Mesodermal cell (in vitro differentiated cells): ENCODE measurements at regions not wholly inside any gene's neighbourhood (a gene's known extent, or its start where the extent isn't known, plus 50 kb on each side); places are given as distances from the start of the nearest gene placed in this dataset.
"Not testable (repeated sequence)": the region's sequence is repeated elsewhere in the genome, so short reads cannot be mapped to it uniquely, and the experiment has no call there.

Experiments used
- H3K27ac ChIP-seq: 2 replicates; pipeline ENCODE4 v1.7.0; 2013; ENCODE audit warnings: mild to moderate bottlenecking, low read depth, low read length, moderate library complexity; ENCODE audit not compliant: severe bottlenecking
- H3K36me3 ChIP-seq: 2 replicates; pipeline ENCODE4 v1.7.1; 2013; ENCODE audit warnings: mild to moderate bottlenecking, low read length, moderate library complexity; ENCODE audit not compliant: control insufficient read depth, insufficient read depth
- H3K4me1 ChIP-seq: one replicate; pipeline ENCODE4 v1.7.1; 2013; ENCODE audit warnings: mild to moderate bottlenecking, low read length; ENCODE audit not compliant: insufficient read depth, control insufficient read depth, poor library complexity, severe bottlenecking
- H3K4me3 ChIP-seq: 2 replicates; pipeline ENCODE4 v1.7.0; 2013; ENCODE audit warnings: low read length, control low read depth, mild to moderate bottlenecking; ENCODE audit not compliant: insufficient read depth, poor library complexity, severe bottlenecking; ENCODE audit errors: extremely low read depth
- H3K9me3 ChIP-seq: 2 replicates; pipeline ENCODE4 v1.7.1; 2013; ENCODE audit warnings: mild to moderate bottlenecking, low read length, moderate library complexity; ENCODE audit not compliant: control insufficient read depth
- WGBS, 2 experiments: methylation state at CpG; one replicate each; pipeline ENCODE4 v1.1.5; 2013; ENCODE audit warnings: missing lambda C conversion rate in 2 of 2; ENCODE audit not compliant: insufficient coverage in 2 of 2; 5-methylcytosine and 5-hydroxymethylcytosine counted together

GRCh38 chr2:87519158-87520011, 228.5 kb upstream of the PLGLB2 start:
- WGBS, 2 experiments: 90% methylated on average over 2 of the region's 8 CpGs; no CpG with 5 or more reads in 1 of the 2 experiments

GRCh38 chr2:87521057-87521456, 226.8 kb upstream of the PLGLB2 start:
- not testable (repeated sequence) for H3K4me1 ChIP-seq, H3K4me3 ChIP-seq
- 93% methylated on average over 3 of the region's 10 CpGs; no CpG with 5 or more reads in 1 of the 2 experiments for WGBS, 2 experiments

More at GRCh38 chr2:87519158-87520011, 228.5 kb upstream of the PLGLB2 start:
- H3K36me3 ChIP-seq, H3K9me3 ChIP-seq, H3K4me3 ChIP-seq, H3K4me1 ChIP-seq, H3K27ac ChIP-seq: not testable (repeated sequence)

GRCh38 chr2:87521489-87521888, 226.4 kb upstream of the PLGLB2 start:
- H3K4me3 ChIP-seq, H3K4me1 ChIP-seq, H3K36me3 ChIP-seq, H3K27ac ChIP-seq, H3K9me3 ChIP-seq: not testable (repeated sequence)
- no CpG with 5 or more reads among the region's 7 CpGs for WGBS, 2 experiments

More at GRCh38 chr2:87521057-87521456, 226.8 kb upstream of the PLGLB2 start:
- not testable (repeated sequence) for H3K27ac ChIP-seq, H3K36me3 ChIP-seq, H3K9me3 ChIP-seq

GRCh38 chr2:87524619-87525188, 223.2 kb upstream of the PLGLB2 start:
- not testable (repeated sequence) for H3K27ac ChIP-seq, H3K9me3 ChIP-seq, H3K4me1 ChIP-seq, H3K36me3 ChIP-seq, H3K4me3 ChIP-seq
- no CpG with 5 or more reads among the region's 5 CpGs for WGBS, 2 experiments

GRCh38 chr2:87525497-87525991, 222.3 kb upstream of the PLGLB2 start:
- not testable (repeated sequence) for H3K36me3 ChIP-seq, H3K4me1 ChIP-seq, H3K27ac ChIP-seq, H3K4me3 ChIP-seq, H3K9me3 ChIP-seq
- WGBS, 2 experiments: no CpG with 5 or more reads among the region's 5 CpGs

GRCh38 chr2:87526258-87526657, 221.6 kb upstream of the PLGLB2 start:
- no CpG with 5 or more reads among the region's 5 CpGs for WGBS, 2 experiments
- H3K27ac ChIP-seq, H3K4me1 ChIP-seq, H3K9me3 ChIP-seq, H3K4me3 ChIP-seq, H3K36me3 ChIP-seq: not testable (repeated sequence)

- WGBS, 2 experiments: no CpG with 5 or more reads among the region's 7 CpGs
These were observed 215.7 kb upstream of the PLGLB2 start for GRCh38 chr2:87531968-87532715.

GRCh38 chr2:87533390-87534272, 214.3 kb upstream of the PLGLB2 start:
- not testable (repeated sequence) for H3K9me3 ChIP-seq, H3K4me3 ChIP-seq, H3K36me3 ChIP-seq, H3K27ac ChIP-seq, H3K4me1 ChIP-seq
- WGBS, 2 experiments: 86 to 90% methylated on average over 3 to 4 of the region's 9 CpGs

More at GRCh38 chr2:87531968-87532715, 215.7 kb upstream of the PLGLB2 start:
- H3K9me3 ChIP-seq, H3K27ac ChIP-seq, H3K4me3 ChIP-seq, H3K4me1 ChIP-seq, H3K36me3 ChIP-seq: not testable (repeated sequence)

GRCh38 chr2:87534273-87534889, 213.5 kb upstream of the PLGLB2 start:
- H3K4me1 ChIP-seq, H3K9me3 ChIP-seq, H3K27ac ChIP-seq, H3K36me3 ChIP-seq, H3K4me3 ChIP-seq: not testable (repeated sequence)
- no CpG with 5 or more reads among the region's 14 CpGs for WGBS, 2 experiments

GRCh38 chr2:87536427-87536826, 211.5 kb upstream of the PLGLB2 start:
- not testable (repeated sequence) for H3K27ac ChIP-seq, H3K4me3 ChIP-seq, H3K9me3 ChIP-seq, H3K36me3 ChIP-seq, H3K4me1 ChIP-seq
- WGBS, 2 experiments: no CpG with 5 or more reads among the region's 5 CpGs
